IMR-90 (cell line): ENCODE measurements at regions not wholly inside any gene's neighbourhood (a gene's known extent, or its start where the extent isn't known, plus 50 kb on each side); places are given as distances from the start of the nearest gene placed in this dataset.

ENCODE experiments used
- ATAC-seq: fragments of 200-7000 bp; cut with Tn5 transposase; 2 replicates; pipeline ENCODE4 v1.9.1; 2020; ENCODE audit warnings: low read depth, mild to moderate bottlenecking, moderate library complexity
- BruUV-seq: library from RNA; stranded (reverse); fragments of 400-500 nt; replicated peaks from 2 replicates; lab custom pipeline; 2021; lab: Mats Ljungman, UMichigan
- CTCF ChIA-PET: fragments of 300-600 bp; formaldehyde crosslinking; extraction: SDS; loops from one replicate; lab custom pipeline; 2021; ENCODE audit warnings: antibody characterized with exemption; lab: Yijun Ruan, JAX
- POLR2A ChIA-PET: fragments of 300-600 bp; sonication (Branson Sonifier 250); formaldehyde crosslinking; loops from one replicate; lab custom pipeline; 2022; ENCODE audit warnings: antibody characterized with exemption; ENCODE audit not compliant: unreplicated experiment; lab: Charles Lee
- DNase-seq: peaks from one replicate; pipeline ENCODE4 v3.0.0; 2013
- H2AFZ ChIP-seq: replicated peaks from 2 replicates; pipeline ENCODE3; 2013; ENCODE audit warnings: low read length, mild to moderate bottlenecking; ENCODE audit not compliant: poor library complexity
- H2AK5ac ChIP-seq: 2 replicates; pipeline ENCODE4 v1.6.1; 2013; ENCODE audit warnings: low read depth, low read length, inconsistent platforms
- H2AK9ac ChIP-seq: replicated peaks from 2 replicates; pipeline ENCODE3; 2013; ENCODE audit warnings: mild to moderate bottlenecking, low read depth, low read length, moderate library complexity; ENCODE audit not compliant: poor library complexity
- H2BK120ac ChIP-seq: 2 replicates; pipeline ENCODE4 v1.6.1; 2013; ENCODE audit warnings: low read depth, low read length, inconsistent platforms
- H2BK15ac ChIP-seq: 3 replicates; pipeline ENCODE4 v1.6.1; 2013; ENCODE audit warnings: low read depth, low read length, inconsistent platforms
- H2BK20ac ChIP-seq: 2 replicates; pipeline ENCODE4 v1.6.1; 2013; ENCODE audit warnings: low read depth, mild to moderate bottlenecking, inconsistent platforms, low read length, moderate library complexity
- H2BK5ac ChIP-seq: 2 replicates; pipeline ENCODE4 v1.6.1; 2013; ENCODE audit warnings: mild to moderate bottlenecking, low read depth, low read length, inconsistent platforms; ENCODE audit not compliant: poor library complexity, severe bottlenecking
- H3K14ac ChIP-seq: replicated peaks from 2 replicates; pipeline ENCODE4 v1.6.1; 2013; ENCODE audit warnings: low read depth, low read length, inconsistent platforms
- H3K18ac ChIP-seq: 2 replicates; pipeline ENCODE4 v1.6.1; 2013; ENCODE audit warnings: low read depth, low read length, control low read depth
- H3K23ac ChIP-seq: 2 replicates; pipeline ENCODE4 v1.6.1; 2013; ENCODE audit warnings: low read depth, low read length, inconsistent platforms
- H3K27ac ChIP-seq: 2 replicates; pipeline ENCODE4 v1.5.1; 2013; ENCODE audit warnings: mild to moderate bottlenecking, control low read depth, low read length; ENCODE audit not compliant: insufficient read depth
- H3K27me3 ChIP-seq: 2 replicates; pipeline ENCODE4 v1.6.1; 2013; ENCODE audit warnings: low read length; ENCODE audit not compliant: control insufficient read depth, insufficient read depth
- H3K36me3 ChIP-seq: 2 replicates; pipeline ENCODE4 v1.6.1; 2013; ENCODE audit warnings: low read length, mixed read lengths; ENCODE audit not compliant: control insufficient read depth, insufficient read depth
- H3K4ac ChIP-seq: 2 replicates; pipeline ENCODE4 v1.6.1; 2013; ENCODE audit warnings: low read depth, low read length, inconsistent platforms
- H3K4me1 ChIP-seq: 2 replicates; pipeline ENCODE4 v1.6.1; 2013; ENCODE audit warnings: low read length, mixed read lengths; ENCODE audit not compliant: control insufficient read depth, insufficient read depth
- H3K4me2 ChIP-seq: 2 replicates; pipeline ENCODE4 v1.6.1; 2013; ENCODE audit warnings: low read depth, mild to moderate bottlenecking, control low read depth, low read length, moderate library complexity
- H3K4me3 ChIP-seq: 2 replicates; pipeline ENCODE4 v1.5.1; 2013; ENCODE audit warnings: low read depth, mild to moderate bottlenecking, control low read depth, low read length, moderate library complexity; ENCODE audit not compliant: insufficient read depth
- H3K56ac ChIP-seq: 2 replicates; pipeline ENCODE4 v1.6.1; 2013; ENCODE audit warnings: low read length, inconsistent platforms; ENCODE audit not compliant: insufficient read depth; ENCODE audit errors: extremely low read depth
- H3K79me1 ChIP-seq, 2 experiments: 2 replicates each; pipeline ENCODE4 v1.6.1; 2013; ENCODE audit warnings: low read length in 2 of 2, inconsistent platforms in 1 of 2, low read depth in 1 of 2
- H3K9ac ChIP-seq: 2 replicates; pipeline ENCODE4 v1.6.1; 2013; ENCODE audit warnings: low read depth, low read length, control low read depth
- H3K9me1 ChIP-seq: 2 replicates; pipeline ENCODE4 v1.6.1; 2013; ENCODE audit warnings: low read length, inconsistent platforms; ENCODE audit not compliant: insufficient read depth
- H3K9me3 ChIP-seq: 2 replicates; pipeline ENCODE4 v1.6.1; 2013; ENCODE audit warnings: low read length; ENCODE audit not compliant: control insufficient read depth, insufficient read depth
- H4K20me1 ChIP-seq: 2 replicates; pipeline ENCODE4 v1.6.1; 2013; ENCODE audit warnings: low read length, inconsistent platforms; ENCODE audit not compliant: insufficient read depth
- H4K5ac ChIP-seq: 2 replicates; pipeline ENCODE4 v1.6.1; 2013; ENCODE audit warnings: mild to moderate bottlenecking, low read depth, low read length, control low read depth
- H4K8ac ChIP-seq, 2 experiments: 2 replicates each; pipeline ENCODE4 v1.6.1; 2013; ENCODE audit warnings: low read depth in 2 of 2, low read length in 2 of 2, control low read depth in 1 of 2, inconsistent platforms in 1 of 2
- H4K91ac ChIP-seq: 2 replicates; pipeline ENCODE4 v1.6.1; 2013; ENCODE audit warnings: low read depth, low read length, inconsistent platforms; ENCODE audit not compliant: insufficient read depth
- BHLHE40 ChIP-seq: fragments of 150-350 bp; IDR thresholded peaks from 2 replicates; pipeline ENCODE4 v1.6.1; 2016; ENCODE audit warnings: mild to moderate bottlenecking, low read depth, low read length
- CEBPB ChIP-seq: IDR thresholded peaks from 2 replicates; pipeline ENCODE4 v1.6.1; 2012; ENCODE audit warnings: low read depth, low read length, improper control_type of control experiment
- CHD1 ChIP-seq: IDR thresholded peaks from 2 replicates; pipeline ENCODE4 v1.6.1; 2012; ENCODE audit warnings: low read depth, low read length, improper control_type of control experiment
- FOS ChIP-seq: fragments of 150-350 bp; IDR thresholded peaks from 2 replicates; pipeline ENCODE4 v1.6.1; 2016; ENCODE audit warnings: low read depth, low read length
- MAFK ChIP-seq: IDR thresholded peaks from 2 replicates; pipeline ENCODE4 v1.6.1; 2012; ENCODE audit warnings: low read depth, low read length, improper control_type of control experiment
- MAZ ChIP-seq: IDR thresholded peaks from 2 replicates; pipeline ENCODE4 v1.6.1; 2012; ENCODE audit warnings: low read depth, mild to moderate bottlenecking, low read length, improper control_type of control experiment, moderate library complexity, borderline replicate concordance
- MXI1 ChIP-seq: IDR thresholded peaks from 2 replicates; pipeline ENCODE4 v1.6.1; 2012; ENCODE audit warnings: low read depth, mild to moderate bottlenecking, low read length, moderate library complexity, borderline replicate concordance
- NFE2L2 ChIP-seq: fragments of 150-350 bp; IDR thresholded peaks from 2 replicates; pipeline ENCODE4 v1.6.1; 2016; ENCODE audit warnings: low read depth, mild to moderate bottlenecking, low read length
- POLR2A ChIP-seq: IDR thresholded peaks from 2 replicates; pipeline ENCODE4 v1.6.1; 2012; ENCODE audit warnings: mild to moderate bottlenecking, low read depth, low read length
- RAD21 ChIP-seq: IDR thresholded peaks from 2 replicates; pipeline ENCODE4 v1.6.1; 2012; ENCODE audit warnings: low read length, improper control_type of control experiment
- RCOR1 ChIP-seq: IDR thresholded peaks from 2 replicates; pipeline ENCODE4 v1.6.1; 2012; ENCODE audit warnings: mild to moderate bottlenecking, low read length, improper control_type of control experiment; ENCODE audit not compliant: insufficient replicate concordance
- RFX5 ChIP-seq: IDR thresholded peaks from 2 replicates; pipeline ENCODE4 v1.8.0; 2012; ENCODE audit warnings: low read depth, mild to moderate bottlenecking, low read length, moderate library complexity
- SMC3 ChIP-seq: fragments of 150-350 bp; IDR thresholded peaks from 2 replicates; pipeline ENCODE4 v1.6.1; 2016; ENCODE audit warnings: low read depth, mild to moderate bottlenecking, antibody characterized with exemption, low read length, moderate library complexity
- WGBS, 2 experiments: methylation state at CpG; one replicate each; pipeline versions ENCODE4 v1.1.5 to v1.1.7; 2013; ENCODE audit warnings: missing lambda C conversion rate in 2 of 2; ENCODE audit not compliant: insufficient read length in 1 of 2; ENCODE audit errors: extremely low coverage in 2 of 2; 5-methylcytosine and 5-hydroxymethylcytosine counted together
- dilution Hi-C: fragments of 300-500 bp; cut with HindIII; formaldehyde crosslinking; loops from one replicate; pipeline ENCODE4 v1.14.3; 2018; ENCODE audit warnings: low sequenced_read_pairs; ENCODE audit not compliant: unreplicated experiment
- in situ Hi-C: fragments of 300-500 bp; cut with MboI; formaldehyde crosslinking; loops from 3 replicates; pipeline ENCODE4 v1.14.3; 2019; ENCODE audit warnings: low sequenced_read_pairs, inconsistent platforms, mixed read lengths
- intact Hi-C: fragments of 100-400 bp; cut with micrococcal nuclease; formaldehyde crosslinking; loops from 2 replicates; pipeline ENCODE4 v1.10.0; 2022
- TF ChIP-seq, protein P1 (sequence below): conservative IDR thresholded peaks from 2 replicates; pipeline ENCODE4 v1.5.1; 2012; ENCODE audit warnings: mild to moderate bottlenecking, low read depth, low read length, improper control_type of control experiment
- TF ChIP-seq, protein P2 (sequence below): fragments of 150-350 bp; IDR thresholded peaks from 2 replicates; pipeline ENCODE4 v1.6.1; 2016; ENCODE audit warnings: low read depth, mild to moderate bottlenecking, low read length, moderate library complexity, borderline replicate concordance
- TF ChIP-seq, protein P3 (sequence below): fragments of 150-350 bp; IDR thresholded peaks from 2 replicates; pipeline ENCODE4 v1.6.1; 2017; ENCODE audit warnings: mild to moderate bottlenecking, antibody characterized with exemption, low read length, low read depth

DNA sequence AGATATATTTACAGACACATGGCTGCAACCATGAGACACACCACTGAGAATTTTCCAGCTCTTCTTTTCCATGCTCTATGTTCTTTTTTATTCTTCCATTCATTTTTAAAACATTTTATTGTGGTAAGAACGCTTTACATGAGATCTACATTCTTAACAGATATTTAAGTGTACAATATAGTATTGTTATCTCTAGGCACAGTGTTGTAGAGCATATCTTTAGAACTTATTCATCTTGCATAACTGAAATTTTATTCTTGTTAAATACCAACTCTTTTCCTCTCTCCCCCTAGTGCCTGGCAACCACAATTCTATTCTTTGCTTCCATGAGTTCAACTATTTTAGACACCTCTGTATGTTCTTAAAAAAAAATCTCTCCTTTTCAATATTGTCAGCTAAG is 67.1 kb upstream of the HABP2 start:
- WGBS, 2 experiments = no CpG with 5 or more reads among the region's 1 CpG
- no peak overlapping the region for H3K23ac ChIP-seq

More for the DNA sequence above, 67.1 kb upstream of the HABP2 start:
- H2AK9ac ChIP-seq = no peak overlapping the region
- dilution Hi-C loops = no loop called here
- ChIA-PET POLR2A (no interaction called here), CTCF (no interaction called here)
- H3K9me3 ChIP-seq = no peaks in the 10 kb centered on the region
- H4K20me1 ChIP-seq = no peaks in the 10 kb centered on the region
- H2AK5ac ChIP-seq = no peak overlapping the region
- H3K79me1 ChIP-seq = no peaks in the 10 kb centered on the region
- ATAC-seq (no peak), DNase-seq (no peak)
- no peak overlapping the region for H3K4ac ChIP-seq
- H3K4me3 ChIP-seq = no peak overlapping the region
- no peak overlapping the region for H3K4me2 ChIP-seq
- H2BK5ac ChIP-seq = no peak overlapping the region
- no peak overlapping the region for H3K18ac ChIP-seq
- no peaks in the 10 kb centered on the region for H3K9me1 ChIP-seq
- no peak overlapping the region for H3K14ac ChIP-seq
- no peak overlapping the region for H3K56ac ChIP-seq
- no peak overlapping the region for H3K9ac ChIP-seq
- H2AFZ ChIP-seq = no peak overlapping the region
- H2BK15ac ChIP-seq = no peak overlapping the region
- TF ChIP-seq BHLHE40 (no peak), MXI1 (no peak), POLR2A (no peak), FOS (no peak), MAFK (no peak), SMC3 (no peak), RFX5 (no peak), CHD1 (no peak), RAD21 (no peak), MAZ (no peak), CEBPB (no peak), NFE2L2 (no peak), RCOR1 (no peak)
- TF ChIP-seq, protein P1, sequence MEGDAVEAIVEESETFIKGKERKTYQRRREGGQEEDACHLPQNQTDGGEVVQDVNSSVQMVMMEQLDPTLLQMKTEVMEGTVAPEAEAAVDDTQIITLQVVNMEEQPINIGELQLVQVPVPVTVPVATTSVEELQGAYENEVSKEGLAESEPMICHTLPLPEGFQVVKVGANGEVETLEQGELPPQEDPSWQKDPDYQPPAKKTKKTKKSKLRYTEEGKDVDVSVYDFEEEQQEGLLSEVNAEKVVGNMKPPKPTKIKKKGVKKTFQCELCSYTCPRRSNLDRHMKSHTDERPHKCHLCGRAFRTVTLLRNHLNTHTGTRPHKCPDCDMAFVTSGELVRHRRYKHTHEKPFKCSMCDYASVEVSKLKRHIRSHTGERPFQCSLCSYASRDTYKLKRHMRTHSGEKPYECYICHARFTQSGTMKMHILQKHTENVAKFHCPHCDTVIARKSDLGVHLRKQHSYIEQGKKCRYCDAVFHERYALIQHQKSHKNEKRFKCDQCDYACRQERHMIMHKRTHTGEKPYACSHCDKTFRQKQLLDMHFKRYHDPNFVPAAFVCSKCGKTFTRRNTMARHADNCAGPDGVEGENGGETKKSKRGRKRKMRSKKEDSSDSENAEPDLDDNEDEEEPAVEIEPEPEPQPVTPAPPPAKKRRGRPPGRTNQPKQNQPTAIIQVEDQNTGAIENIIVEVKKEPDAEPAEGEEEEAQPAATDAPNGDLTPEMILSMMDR = no peak
- TF ChIP-seq, protein P2, sequence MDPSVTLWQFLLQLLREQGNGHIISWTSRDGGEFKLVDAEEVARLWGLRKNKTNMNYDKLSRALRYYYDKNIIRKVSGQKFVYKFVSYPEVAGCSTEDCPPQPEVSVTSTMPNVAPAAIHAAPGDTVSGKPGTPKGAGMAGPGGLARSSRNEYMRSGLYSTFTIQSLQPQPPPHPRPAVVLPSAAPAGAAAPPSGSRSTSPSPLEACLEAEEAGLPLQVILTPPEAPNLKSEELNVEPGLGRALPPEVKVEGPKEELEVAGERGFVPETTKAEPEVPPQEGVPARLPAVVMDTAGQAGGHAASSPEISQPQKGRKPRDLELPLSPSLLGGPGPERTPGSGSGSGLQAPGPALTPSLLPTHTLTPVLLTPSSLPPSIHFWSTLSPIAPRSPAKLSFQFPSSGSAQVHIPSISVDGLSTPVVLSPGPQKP = no peak
- TF ChIP-seq, protein P3, sequence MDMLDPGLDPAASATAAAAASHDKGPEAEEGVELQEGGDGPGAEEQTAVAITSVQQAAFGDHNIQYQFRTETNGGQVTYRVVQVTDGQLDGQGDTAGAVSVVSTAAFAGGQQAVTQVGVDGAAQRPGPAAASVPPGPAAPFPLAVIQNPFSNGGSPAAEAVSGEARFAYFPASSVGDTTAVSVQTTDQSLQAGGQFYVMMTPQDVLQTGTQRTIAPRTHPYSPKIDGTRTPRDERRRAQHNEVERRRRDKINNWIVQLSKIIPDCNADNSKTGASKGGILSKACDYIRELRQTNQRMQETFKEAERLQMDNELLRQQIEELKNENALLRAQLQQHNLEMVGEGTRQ = no peak
- intact Hi-C loops = no loop called here
- BruUV-seq = no TSS peak
- in situ Hi-C loops = no loop called here
- no peak overlapping the region for H4K8ac ChIP-seq
- H2BK120ac ChIP-seq = no peak overlapping the region
- H4K5ac ChIP-seq = no peak overlapping the region
- no peaks in the 10 kb centered on the region for H3K4me1 ChIP-seq
- no peaks in the 10 kb centered on the region for H3K27me3 ChIP-seq
- no peak overlapping the region for H3K27ac ChIP-seq
- no peak overlapping the region for H4K91ac ChIP-seq
- no peak overlapping the region for H2BK20ac ChIP-seq
- H3K36me3 ChIP-seq = no peaks in the 10 kb centered on the region
